Aorta (tissue), 5 donors: ENCODE measurements at regions not wholly inside any gene's neighbourhood (a gene's known extent, or its start where the extent isn't known, plus 50 kb on each side); places are given as distances from the start of the nearest gene placed in this dataset.

Source experiments
- ATAC-seq: fragments of 200-7000 bp; cut with Tn5 transposase; one replicate; pipeline ENCODE4 v1.9.1; 2022; ENCODE audit warnings: moderate library complexity; ENCODE audit not compliant: low FRiP score
- DNase-seq, 2 donors: peaks; one replicate each; pipeline ENCODE4 v3.0.0-alpha.2; 2020
- H3K27ac ChIP-seq, 2 donors: one replicate each; pipeline ENCODE4 v1.5.1; 2013; ENCODE audit warnings: low read length in 2 of 2, mild to moderate bottlenecking in 2 of 2, moderate library complexity in 2 of 2, control low read depth in 1 of 2, inconsistent platforms in 1 of 2, low read depth in 1 of 2
- H3K27me3 ChIP-seq, 2 donors: one replicate each; pipeline ENCODE4 v1.6.1; 2013; ENCODE audit warnings: control low read depth in 1 of 2, low read length in 1 of 2, mild to moderate bottlenecking in 1 of 2, moderate library complexity in 1 of 2; ENCODE audit not compliant: insufficient read depth in 2 of 2, control insufficient read depth in 1 of 2
- H3K36me3 ChIP-seq, 2 donors: one replicate each; pipeline ENCODE4 v1.6.1; 2013; ENCODE audit warnings: control low read depth in 1 of 2, low read length in 1 of 2, mild to moderate bottlenecking in 1 of 2; ENCODE audit not compliant: insufficient read depth in 2 of 2, control insufficient read depth in 1 of 2
- H3K4me1 ChIP-seq, 2 donors: one replicate each; pipeline ENCODE4 v1.6.1; 2013; ENCODE audit warnings: low read length in 2 of 2, control low read depth in 1 of 2, mild to moderate bottlenecking in 1 of 2, moderate library complexity in 1 of 2; ENCODE audit not compliant: insufficient read depth in 2 of 2, control insufficient read depth in 1 of 2
- H3K4me3 ChIP-seq, 2 donors: one replicate each; pipeline ENCODE4 v1.5.1; 2013; ENCODE audit warnings: low read length in 2 of 2, control low read depth in 1 of 2, mild to moderate bottlenecking in 1 of 2
- H3K9me3 ChIP-seq: one replicate; pipeline ENCODE4 v1.6.1; 2013; ENCODE audit warnings: mild to moderate bottlenecking, low read length; ENCODE audit not compliant: control insufficient read depth
- WGBS, 2 donors: extraction: QIAGEN DNeasy Blood & Tissue Kit; methylation state at CpG; one replicate each; pipeline ENCODE4 v1.1.7; 2013; 5-methylcytosine and 5-hydroxymethylcytosine counted together
- intact Hi-C, 2 donors: fragments of 100-400 bp; cut with DNase I; formaldehyde crosslinking; loops; one replicate each; pipeline versions ENCODE4 v1.14.2 to v1.15.0; 2022
- donor health status: healthy with polysubstance abuse.
- donor health status: Bipolar disorder and iron deficiency.
- donor health status: DM: no; HTN: no; CAD: no.
- donor health status: DM: no; HTN: no; CAD: no.
- donor health status: DM: yes; HTN: yes; CAD: no.

DNA sequence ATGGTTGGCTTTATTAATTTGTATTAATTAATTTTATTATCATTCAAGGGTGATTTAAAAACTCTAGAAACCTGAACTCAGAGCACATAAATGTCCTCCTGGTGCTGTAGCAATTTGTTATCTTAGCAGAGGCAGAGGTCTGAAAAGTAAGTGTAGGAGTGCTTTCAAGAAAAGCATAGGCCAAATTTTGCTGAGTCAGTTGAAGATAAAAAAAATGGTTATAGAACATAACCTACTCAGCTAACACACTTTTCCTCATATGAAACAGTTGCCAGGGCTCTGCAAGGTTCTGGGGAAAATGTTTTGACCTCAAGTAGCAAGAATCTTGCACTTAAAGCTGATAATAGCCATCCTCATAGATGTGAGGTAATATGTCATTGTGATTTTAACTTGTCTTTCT lies 53.5 kb upstream of the CHODL start:
- Histone ChIP-seq H3K9me3 (peaks cover 2% of the 10 kb centered on the region), H3K27me3 (no peaks in the 10 kb centered on the region), H3K4me3 (no peak overlapping the region), H3K27ac (no peak overlapping the region), H3K4me1 (no peaks in the 10 kb centered on the region), H3K36me3 (no peaks in the 10 kb centered on the region)
- DNase-seq (no peak), ATAC-seq (no peak)
- intact Hi-C loops = no loop called here

DNA sequence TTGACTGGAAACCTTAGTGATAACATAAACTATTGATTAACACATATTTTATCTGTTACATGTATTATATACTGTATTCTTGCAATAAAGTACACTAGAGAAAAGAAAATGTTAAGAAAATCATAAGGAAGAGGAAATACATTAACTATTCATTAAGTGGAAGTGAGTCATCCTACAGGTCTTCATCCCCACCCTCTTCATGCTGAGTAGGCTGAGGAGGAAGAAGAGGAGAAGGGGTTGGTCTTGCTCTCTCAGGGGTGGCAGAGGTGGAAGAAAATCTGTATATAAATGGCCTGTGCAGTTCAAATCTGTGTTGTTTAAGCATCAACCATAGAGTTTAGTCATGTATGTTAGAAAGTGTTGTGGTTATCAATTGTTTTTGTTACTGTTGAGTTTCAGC lies 66.1 kb upstream of the CHODL start:
- DNase-seq = no peak
- Histone ChIP-seq H3K4me3 (no peak overlapping the region), H3K36me3 (no peaks in the 10 kb centered on the region), H3K9me3 (no peaks in the 10 kb centered on the region), H3K27me3 (no peaks in the 10 kb centered on the region), H3K4me1 (no peaks in the 10 kb centered on the region), H3K27ac (no peak overlapping the region)
- intact Hi-C loops = no loop called here
- no peak for ATAC-seq

DNA sequence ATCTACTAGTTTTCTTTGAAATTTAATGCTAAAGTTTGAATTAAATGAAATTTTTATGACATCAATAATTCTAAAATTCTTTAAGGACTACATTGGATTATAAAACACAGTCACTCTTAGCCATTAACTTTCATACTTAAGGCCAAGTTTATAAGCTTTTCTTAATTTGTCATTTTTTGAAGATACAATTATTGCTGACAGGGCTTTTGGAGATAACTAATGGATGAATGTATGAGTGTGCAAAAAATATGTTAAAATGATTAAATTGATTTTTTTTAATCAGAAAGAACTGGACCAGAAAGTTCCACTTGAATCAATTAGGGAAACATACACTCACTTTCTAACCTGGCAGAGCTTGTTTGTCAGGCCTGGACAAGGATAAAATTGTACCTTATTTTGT lies 70.3 kb upstream of the CHODL start:
- Histone ChIP-seq H3K4me3 (no peak overlapping the region), H3K27me3 (no peaks in the 10 kb centered on the region), H3K9me3 (no peaks in the 10 kb centered on the region), H3K27ac (no peak overlapping the region), H3K36me3 (no peaks in the 10 kb centered on the region), H3K4me1 (no peaks in the 10 kb centered on the region)
- ATAC-seq (no peak), DNase-seq (no peak)
- intact Hi-C loops = no loop called here

DNA sequence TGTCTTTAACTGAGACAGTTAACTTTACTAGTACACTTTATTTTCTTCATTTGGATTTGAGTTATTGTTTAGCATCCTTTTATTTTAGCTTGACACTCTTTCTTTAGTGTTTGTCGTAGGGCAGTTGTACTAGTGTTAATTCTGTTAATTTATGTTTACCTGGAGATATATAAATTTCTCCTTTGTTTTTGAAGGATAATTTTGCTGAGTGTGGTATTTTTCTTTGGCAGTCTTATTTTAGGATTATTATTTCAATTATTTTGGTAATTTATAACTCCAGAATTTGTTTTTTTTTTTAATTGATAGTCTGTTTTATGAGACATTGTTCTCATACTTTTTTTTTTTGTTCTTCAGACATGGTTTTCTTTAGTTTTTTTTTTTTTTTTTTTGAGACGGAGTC lies 73.8 kb upstream of the CHODL start:
- intact Hi-C loops = no loop called here
- Histone ChIP-seq H3K27me3 (no peaks in the 10 kb centered on the region), H3K4me3 (no peak overlapping the region), H3K36me3 (no peaks in the 10 kb centered on the region), H3K9me3 (no peaks in the 10 kb centered on the region), H3K4me1 (no peaks in the 10 kb centered on the region), H3K27ac (no peak overlapping the region)
- DNase-seq (no peak), ATAC-seq (no peak)
- WGBS, 2 donors = 86 to 89% methylated on average over 1 of the region's 2 CpGs

DNA sequence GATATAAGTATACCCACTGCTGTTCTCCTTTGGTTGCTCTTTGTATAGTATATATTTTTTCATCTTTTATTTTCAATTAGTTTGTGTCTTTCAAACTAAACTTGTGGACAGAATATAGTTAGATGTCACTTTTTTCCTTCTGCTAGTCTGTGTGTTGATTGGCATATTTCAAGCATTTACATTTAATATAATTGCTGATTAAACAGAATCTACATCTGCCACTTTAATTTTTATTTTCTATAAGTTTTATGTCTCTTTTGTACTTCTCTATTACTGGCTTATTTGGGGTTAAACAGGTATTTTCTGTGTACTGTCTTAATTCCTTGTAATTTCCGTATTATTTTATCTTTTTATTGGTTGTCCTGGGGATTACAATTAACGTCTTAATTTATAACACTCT lies 74.4 kb upstream of the CHODL start:
- Histone ChIP-seq H3K27me3 (no peaks in the 10 kb centered on the region), H3K4me3 (no peak overlapping the region), H3K4me1 (no peaks in the 10 kb centered on the region), H3K9me3 (no peaks in the 10 kb centered on the region), H3K27ac (no peak overlapping the region), H3K36me3 (no peaks in the 10 kb centered on the region)
- 90 to 92% methylated on average over 2 of the region's 2 CpGs for WGBS, 2 donors
- intact Hi-C loops = no loop called here
- DNase-seq = no peak
- ATAC-seq = no peak

DNA sequence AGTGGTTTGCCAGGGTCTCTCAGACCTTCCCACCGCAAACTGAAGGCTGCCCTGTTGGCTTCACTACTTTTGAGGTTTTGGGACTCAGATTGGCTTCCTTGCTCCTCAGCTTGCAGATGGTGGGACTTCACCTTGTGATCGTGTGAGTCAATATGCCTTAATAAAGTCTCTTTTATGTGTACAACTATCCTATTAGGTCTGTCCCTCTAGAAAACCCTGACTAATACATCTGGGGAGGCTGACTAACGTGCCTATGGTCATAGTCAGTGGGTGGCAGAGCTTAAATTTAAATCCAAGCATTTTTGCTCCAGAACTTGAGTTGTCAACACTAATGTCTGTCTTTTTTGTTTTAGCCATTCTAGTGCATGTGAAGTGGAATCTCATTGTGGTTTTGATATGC lies 76.5 kb upstream of the CHODL start:
- no peak overlapping the region for H3K4me3 ChIP-seq
- H3K27ac ChIP-seq = no peak overlapping the region
- H3K9me3 ChIP-seq = no peaks in the 10 kb centered on the region
- 68 to 69% methylated on average over 3 of the region's 3 CpGs for WGBS, 2 donors
- no peaks in the 10 kb centered on the region for H3K4me1 ChIP-seq
- DNase-seq = no peak
- no peaks in the 10 kb centered on the region for H3K27me3 ChIP-seq
- intact Hi-C loops = no loop called here
- no peaks in the 10 kb centered on the region for H3K36me3 ChIP-seq
- ATAC-seq = no peak

DNA sequence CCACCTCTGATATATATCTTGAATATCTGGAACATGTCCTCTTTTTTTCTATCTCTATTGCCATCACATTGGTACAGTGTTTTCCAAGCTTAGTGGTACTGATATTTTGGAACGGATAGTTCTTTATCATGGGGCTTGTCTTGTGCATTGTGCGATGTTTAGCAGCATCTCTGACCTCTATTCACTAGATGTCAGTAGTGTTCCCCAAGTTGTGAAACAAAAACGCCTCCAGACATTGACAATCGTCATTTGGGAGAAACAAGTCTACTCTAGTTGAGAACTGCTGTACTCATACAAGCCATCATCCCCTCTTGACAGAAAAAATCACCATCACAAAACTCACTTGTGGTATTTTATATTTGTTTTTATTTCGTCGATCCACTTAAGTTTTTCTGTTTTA lies 79.7 kb upstream of the CHODL start:
- H3K36me3 ChIP-seq = no peaks in the 10 kb centered on the region
- no peak overlapping the region for H3K4me3 ChIP-seq
- intact Hi-C loops = no loop called here
- no peaks in the 10 kb centered on the region for H3K9me3 ChIP-seq
- DNase-seq = no peak
- H3K27ac ChIP-seq = no peak overlapping the region
- ATAC-seq = no peak
- H3K27me3 ChIP-seq = no peaks in the 10 kb centered on the region
- WGBS, 2 donors = 63 to 64% methylated on average over 6 of the region's 6 CpGs
- no peaks in the 10 kb centered on the region for H3K4me1 ChIP-seq

DNA sequence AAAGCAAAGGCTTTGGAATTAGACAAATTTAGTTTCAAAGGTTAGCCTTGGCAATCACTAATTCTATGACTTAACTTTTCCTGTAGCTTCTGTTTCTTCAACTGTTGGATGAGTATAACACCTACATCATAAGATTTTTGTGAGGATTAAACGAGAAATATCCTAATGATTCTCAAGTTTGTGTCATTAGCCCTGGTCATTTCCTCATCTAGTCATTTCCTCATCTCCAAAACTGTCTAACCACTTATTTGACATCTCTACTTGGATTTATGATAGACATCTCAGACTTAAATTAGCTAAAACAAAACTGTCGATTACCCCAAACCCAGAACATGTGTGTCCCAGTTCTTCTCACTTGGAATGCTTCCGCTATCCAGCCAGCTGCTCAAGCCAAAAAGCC lies 80.2 kb upstream of the CHODL start:
- ATAC-seq (no peak), DNase-seq (no peak)
- WGBS, 2 donors = 70 to 71% methylated on average over 3 of the region's 3 CpGs
- Histone ChIP-seq H3K27me3 (no peaks in the 10 kb centered on the region), H3K36me3 (no peaks in the 10 kb centered on the region), H3K4me1 (no peaks in the 10 kb centered on the region), H3K9me3 (peaks cover 1% of the 10 kb centered on the region), H3K27ac (no peak overlapping the region), H3K4me3 (no peak overlapping the region)
- intact Hi-C loops = no loop called here

DNA sequence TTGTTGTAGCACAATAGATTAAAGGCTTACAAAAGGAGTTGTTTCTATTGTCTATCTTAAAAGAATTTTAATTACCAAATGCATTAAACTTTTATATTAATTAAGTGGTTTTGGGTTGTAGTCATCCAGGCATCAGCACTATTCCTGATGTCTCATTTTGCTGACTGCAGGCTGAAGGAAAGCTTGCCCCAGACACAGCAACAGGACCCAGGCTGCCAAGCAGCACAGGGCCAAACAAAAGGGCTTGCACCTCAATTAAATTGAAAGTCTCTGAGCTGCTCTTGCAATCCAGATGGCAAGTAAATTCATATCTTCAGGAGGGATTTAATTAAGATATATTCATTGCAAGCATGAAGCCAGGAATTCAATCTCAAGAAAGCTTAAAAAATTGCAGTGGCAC lies 80.7 kb upstream of the CHODL start:
- no peak for ATAC-seq
- Histone ChIP-seq H3K36me3 (no peaks in the 10 kb centered on the region), H3K27ac (no peak overlapping the region), H3K27me3 (no peaks in the 10 kb centered on the region), H3K4me1 (no peaks in the 10 kb centered on the region), H3K9me3 (peaks cover 1% of the 10 kb centered on the region), H3K4me3 (no peak overlapping the region)
- no peak for DNase-seq
- intact Hi-C loops = no loop called here

DNA sequence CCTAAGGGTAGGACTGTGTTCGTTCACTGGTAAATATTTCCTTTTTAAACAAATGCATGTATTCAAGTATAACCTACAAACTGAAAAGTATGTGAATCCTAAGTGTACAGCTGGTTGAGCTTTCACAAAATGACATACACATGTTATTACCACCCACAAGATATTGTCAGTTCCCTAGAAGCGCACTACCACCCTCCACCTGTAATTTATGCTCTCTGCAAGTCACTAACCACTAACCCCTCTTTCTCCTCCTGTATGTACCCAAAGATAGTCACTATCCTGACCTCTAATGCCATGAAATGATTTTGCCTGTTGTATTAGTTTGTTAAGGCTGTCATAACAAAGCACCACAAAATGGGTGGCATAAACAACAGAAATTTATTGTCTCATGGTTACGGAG lies 82.8 kb upstream of the CHODL start:
- intact Hi-C loops = no loop called here
- H3K4me1 ChIP-seq = no peaks in the 10 kb centered on the region
- no peak for DNase-seq
- no peaks in the 10 kb centered on the region for H3K36me3 ChIP-seq
- 82 to 84% methylated on average over 3 of the region's 3 CpGs for WGBS, 2 donors
- peaks cover 1% of the 10 kb centered on the region for H3K9me3 ChIP-seq
- no peak overlapping the region for H3K27ac ChIP-seq
- ATAC-seq = no peak
- H3K27me3 ChIP-seq = no peaks in the 10 kb centered on the region
- no peak overlapping the region for H3K4me3 ChIP-seq
